HepG2 (cell line): ENCODE measurements at regions not wholly inside any gene's neighbourhood (a gene's known extent, or its start where the extent isn't known, plus 50 kb on each side); places are given as distances from the start of the nearest gene placed in this dataset.

ENCODE experiments used
- ATAC-seq: fragments of 200-7000 bp; cut with Tn5 transposase; 3 replicates; pipeline ENCODE4 v1.9.1; 2020; ENCODE audit warnings: mild to moderate bottlenecking, moderate library complexity
- BruUV-seq: library from RNA; stranded (reverse); fragments of 400-500 nt; replicated peaks from 2 replicates; lab custom pipeline; 2021; lab: Mats Ljungman, UMichigan
- CTCF ChIA-PET: fragments of 300-600 bp; formaldehyde crosslinking; extraction: SDS; loops from one replicate; lab custom pipeline; 2021; ENCODE audit warnings: low total read pairs, inconsistent platforms, low intra/inter-chr PET ratio; lab: Yijun Ruan, JAX
- POLR2A ChIA-PET: fragments of 350-600 bp; sonication (Branson Sonifier 250); formaldehyde crosslinking; loops from one replicate; lab custom pipeline; 2020; ENCODE audit warnings: antibody characterized with exemption, inconsistent platforms; lab: Yijun Ruan, JAX
- DNase-seq: peaks from one replicate; pipeline ENCODE4 v3.0.0-alpha.2; 2015; ENCODE audit warnings: low spot score
- FAIRE-seq: peaks from 3 replicates; lab custom pipeline; 2011; peaks lifted over from hg19 to GRCh38; lab: Jason Lieb, UNC
- H2AFZ ChIP-seq: one replicate; pipeline ENCODE4 v1.6.1; 2011; ENCODE audit warnings: low read length, inconsistent platforms
- H3K27ac ChIP-seq: fragments of 300-600 bp; 3 replicates; pipeline ENCODE4 v1.8.0; 2011; ENCODE audit warnings: mixed run types, mild to moderate bottlenecking, mixed read lengths, low read length, inconsistent platforms; ENCODE audit not compliant: insufficient read depth; ENCODE audit errors: extremely low read length
- H3K27me3 ChIP-seq, 2 experiments: fragments of 200-600 bp in 1 of 2; 2 replicates in 1 of 2; 3 replicates in 1 of 2; pipeline versions ENCODE4 v1.6.0 to v1.8.0; 2011; ENCODE audit warnings: low read length in 2 of 2, mild to moderate bottlenecking in 2 of 2, moderate library complexity in 2 of 2, inconsistent platforms in 1 of 2; ENCODE audit not compliant: insufficient read depth in 2 of 2, control insufficient read depth in 1 of 2
- H3K36me3 ChIP-seq, 2 experiments: fragments of 200-600 bp in 1 of 2; replicated peaks in 1 of 2; 2 replicates in 1 of 2; 3 replicates in 1 of 2; pipeline versions ENCODE4 v1.5.1 to v1.8.0; 2011; ENCODE audit warnings: low read length in 2 of 2, inconsistent platforms in 1 of 2; ENCODE audit not compliant: insufficient read depth in 2 of 2, control insufficient read depth in 1 of 2
- H3K4me1 ChIP-seq: 2 replicates; pipeline ENCODE4 v1.5.1; 2012; ENCODE audit warnings: low read length, inconsistent platforms; ENCODE audit not compliant: insufficient read depth
- H3K4me2 ChIP-seq: 2 replicates; pipeline ENCODE4 v1.6.0; 2011; ENCODE audit warnings: low read depth, low read length, inconsistent platforms
- H3K4me3 ChIP-seq, 3 experiments: fragments of 200-600 bp in 1 of 3; sonication (generic), shearing (Covaris generic) in 1 of 3; replicated peaks in 1 of 3; 2 replicates each; pipeline ENCODE4 v1.5.1; 2011 to 2016; ENCODE audit warnings: low read length in 3 of 3, inconsistent platforms in 2 of 3, low read depth in 2 of 3, mild to moderate bottlenecking in 2 of 3, control low read depth in 1 of 3, mixed read lengths in 1 of 3; ENCODE audit not compliant: insufficient read depth in 1 of 3
- H3K79me2 ChIP-seq: one replicate; pipeline ENCODE4 v1.6.1; 2011; ENCODE audit warnings: low read length, inconsistent platforms; ENCODE audit not compliant: insufficient read depth
- H3K9ac ChIP-seq: 2 replicates; pipeline ENCODE4 v1.6.0; 2011; ENCODE audit warnings: mild to moderate bottlenecking, low read depth, low read length, inconsistent platforms; ENCODE audit not compliant: insufficient read depth
- H3K9me3 ChIP-seq: 2 replicates; pipeline ENCODE4 v1.5.1; 2012; ENCODE audit warnings: mild to moderate bottlenecking, low read length
- H4K20me1 ChIP-seq: 2 replicates; pipeline ENCODE4 v1.6.0; 2011; ENCODE audit warnings: inconsistent platforms, mild to moderate bottlenecking, low read length, moderate library complexity; ENCODE audit not compliant: insufficient read depth
- ARNTL ChIP-seq: sonication (generic); formaldehyde crosslinking; IDR thresholded peaks from 2 replicates; pipeline ENCODE4 v1.4.0; 2020; ENCODE audit warnings: mild to moderate bottlenecking, missing genetic modification reagents
- ATF7 ChIP-seq, 2 experiments: fragments of 450-650 bp in 1 of 2; sonication (generic) in 1 of 2; formaldehyde crosslinking in 1 of 2; IDR thresholded peaks; 2 replicates each; pipeline versions ENCODE4 v1.4.0 to v1.6.1; 2016 to 2020; ENCODE audit warnings: antibody characterized with exemption in 1 of 2, mild to moderate bottlenecking in 1 of 2, missing genetic modification reagents in 1 of 2
- ETV6 ChIP-seq: sonication (generic); formaldehyde crosslinking; conservative IDR thresholded peaks from 2 replicates; pipeline ENCODE4 v1.4.0; 2020; ENCODE audit warnings: missing genetic modification reagents
- GTF3A ChIP-seq: sonication (generic); formaldehyde crosslinking; conservative IDR thresholded peaks from 2 replicates; pipeline ENCODE4 v1.4.0; 2020; ENCODE audit warnings: mild to moderate bottlenecking, missing genetic modification reagents
- KLF13 ChIP-seq: sonication (generic); formaldehyde crosslinking; IDR thresholded peaks from 2 replicates; pipeline ENCODE4 v1.4.0; 2020; ENCODE audit warnings: mild to moderate bottlenecking, missing genetic modification reagents
- MTF1 ChIP-seq: sonication (generic); formaldehyde crosslinking; IDR thresholded peaks from 2 replicates; pipeline ENCODE4 v1.5.0; 2020; ENCODE audit warnings: missing genetic modification reagents
- PCBP2 ChIP-seq: fragments of 200-400 bp; formaldehyde crosslinking; optimal IDR thresholded peaks from 2 replicates; pipeline ENCODE3; 2018; ENCODE audit warnings: low read length, low read depth; ENCODE audit not compliant: poor library complexity, severe bottlenecking
- TCF7 ChIP-seq: sonication (generic); IDR thresholded peaks from 2 replicates; pipeline ENCODE4 v1.6.1; 2016; ENCODE audit warnings: antibody characterized with exemption, low read depth
- THYN1 ChIP-seq: sonication (generic); formaldehyde crosslinking; IDR thresholded peaks from 2 replicates; pipeline ENCODE4 v1.8.1; 2023; ENCODE audit warnings: low read depth, mild to moderate bottlenecking, moderate library complexity, missing genetic modification reagents, borderline replicate concordance
- ZHX2 ChIP-seq, 2 experiments: sonication (generic) in 1 of 2; formaldehyde crosslinking in 1 of 2; IDR thresholded peaks; 2 replicates each; pipeline versions ENCODE4 v1.6.1 to v1.9.0; 2014 to 2022; ENCODE audit warnings: antibody characterized with exemption in 1 of 2, borderline replicate concordance in 1 of 2, inconsistent platforms in 1 of 2, low read depth in 1 of 2, missing genetic modification reagents in 1 of 2
- ZNF841 ChIP-seq: sonication (generic); formaldehyde crosslinking; IDR thresholded peaks from 2 replicates; pipeline ENCODE4 v1.8.1; 2023; ENCODE audit warnings: missing genetic modification reagents, borderline replicate concordance
- WGBS: methylation state at CpG from one replicate; pipeline ENCODE4 v1.1.6; 2017; ENCODE audit warnings: low lambda C conversion rate; 5-methylcytosine and 5-hydroxymethylcytosine counted together
- in situ Hi-C: cut with HindIII; loops from 2 replicates; pipeline ENCODE4 v1.10.0; 2017; ENCODE audit warnings: low pct_unique_long_range_greater_than_20kb; ENCODE audit not compliant: extremely low pct_ligation_motif_present
- intact Hi-C: fragments of 100-400 bp; cut with micrococcal nuclease; formaldehyde crosslinking; loops from one replicate; pipeline ENCODE4 v1.10.0; 2022; ENCODE audit not compliant: unreplicated experiment
- TF ChIP-seq, protein P1 (sequence below): sonication (generic); formaldehyde crosslinking; IDR thresholded peaks from 2 replicates; pipeline ENCODE4 v1.4.0; 2020; ENCODE audit warnings: missing genetic modification reagents

DNA sequence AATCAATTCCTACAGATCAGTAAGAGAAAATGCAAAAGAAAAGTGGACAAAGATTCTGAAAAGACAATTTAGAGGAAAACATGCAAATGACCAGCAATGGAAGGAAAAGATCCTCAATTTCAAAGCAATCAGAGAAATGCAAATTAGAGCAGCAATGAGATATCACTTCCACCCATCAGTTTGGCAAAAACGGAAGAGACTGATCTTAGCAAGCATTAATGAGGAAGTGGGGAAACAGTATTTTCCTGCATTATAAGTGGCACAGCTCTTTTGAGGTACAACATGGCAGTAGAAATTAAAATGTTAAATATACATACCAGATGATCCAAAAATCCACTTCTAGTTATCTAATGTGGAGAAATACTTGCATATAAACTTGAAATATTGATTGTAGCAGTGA is 69.1 kb upstream of the SLC7A1 start:
- CTCF ChIA-PET = no interaction called here
- Histone ChIP-seq H3K9me3 (no peaks in the 10 kb centered on the region), H3K36me3 (no peaks in the 10 kb centered on the region), H3K27me3 (peaks cover 0 to 3% of the 10 kb centered on the region in 2 experiments; a peak in 1 of 5 replicates), H3K4me2 (no peak overlapping the region), H3K4me3 (no peak overlapping the region), H4K20me1 (no peaks in the 10 kb centered on the region), H3K27ac (no peak overlapping the region), H3K4me1 (no peaks in the 10 kb centered on the region), H2AFZ (no peak overlapping the region), H3K79me2 (no peaks in the 10 kb centered on the region), H3K9ac (no peak overlapping the region)
- in situ Hi-C loops = no loop called here
- intact Hi-C loops = no loop called here
- ATAC-seq = no peak
- no TSS peak for BruUV-seq
- no peak for DNase-seq
- WGBS = 9% methylated on average over 1 of the region's 1 CpG
- no peak for TF ChIP-seq MTF1
- POLR2A ChIA-PET = no interaction called here
- no peak for FAIRE-seq

GRCh38 chr13:29654843-29655547 is 59.5 kb upstream of the SLC7A1 start:
- H3K36me3 ChIP-seq = no peaks in the 10 kb centered on the region
- no peak overlapping the region for H3K4me3 ChIP-seq
- no peaks in the 10 kb centered on the region for H3K27me3 ChIP-seq
- intact Hi-C loops = no loop called here
- no peak overlapping the region for H3K27ac ChIP-seq
- in situ Hi-C loops = no loop called here
- BruUV-seq = no TSS peak
- H3K4me2 ChIP-seq = no peak overlapping the region
- CTCF ChIA-PET = no interaction called here
- 8% methylated on average over 3 of the region's 3 CpGs for WGBS
- ATAC-seq = no peak
- H3K4me1 ChIP-seq = no peaks in the 10 kb centered on the region
- H3K9ac ChIP-seq = no peak overlapping the region
- no peak overlapping the region for H2AFZ ChIP-seq
- no peak for FAIRE-seq
- H4K20me1 ChIP-seq = no peaks in the 10 kb centered on the region
- DNase-seq = no peak
- POLR2A ChIA-PET = no interaction called here
- no peaks in the 10 kb centered on the region for H3K9me3 ChIP-seq
- H3K79me2 ChIP-seq = no peaks in the 10 kb centered on the region
- TF ChIP-seq PCBP2 (no peak), KLF13 (CRISPR knock-in tag) (no peak), THYN1 (no peak), TCF7 (no peak), GTF3A (no peak), ARNTL (CRISPR knock-in tag) (no peak), ATF7 (IDR thresholded peaks at IDR 0.05) (no peak), ATF7 (CRISPR knock-in tag; IDR thresholded peaks at IDR 0.05) (no peak), ZNF841 (CRISPR knock-in tag) (no peak), ETV6 (CRISPR knock-in tag) (no peak), ZHX2 (IDR thresholded peaks at IDR 0.05; ENCODE audit: low read depth) (no peak), ZHX2 (CRISPR knock-in tag; IDR thresholded peaks at IDR 0.05; ENCODE audit: borderline replicate concordance) (no peak)
- TF ChIP-seq, protein P1, sequence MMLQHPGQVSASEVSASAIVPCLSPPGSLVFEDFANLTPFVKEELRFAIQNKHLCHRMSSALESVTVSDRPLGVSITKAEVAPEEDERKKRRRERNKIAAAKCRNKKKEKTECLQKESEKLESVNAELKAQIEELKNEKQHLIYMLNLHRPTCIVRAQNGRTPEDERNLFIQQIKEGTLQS (CRISPR knock-in tag) = no peak
